GM18519 (cell line): ENCODE measurements at regions not wholly inside any gene's neighbourhood (a gene's known extent, or its start where the extent isn't known, plus 50 kb on each side); places are given as distances from the start of the nearest gene placed in this dataset.
"Not testable (repeated sequence)": the region's sequence is repeated elsewhere in the genome, so short reads cannot be mapped to it uniquely, and the experiment has no call there.

Experiments
- ATAC-seq: cut with Tn5 transposase; IDR thresholded peaks from one replicate; pipeline ENCODE4 v1.9.1; 2021; ENCODE audit warnings: mild to moderate bottlenecking, moderate library complexity; ENCODE audit not compliant: unreplicated experiment, low FRiP score

- ATAC-seq: no peak
These were observed 108.6 kb upstream of the RAI14 start for GRCh38 chr5:34547300-34548085.

- no peak for ATAC-seq
These were observed 108.1 kb upstream of the RAI14 start for GRCh38 chr5:34548086-34548403.

GRCh38 chr5:34550247-34550646 is 105.9 kb upstream of the RAI14 start:
- no peak for ATAC-seq

GRCh38 chr5:34550964-34551363 is 105.2 kb upstream of the RAI14 start:
- ATAC-seq: no peak

- no peak for ATAC-seq
These were observed 104.2 kb upstream of the RAI14 start for GRCh38 chr5:34551911-34552433.

- no peak for ATAC-seq
These were observed 103.4 kb upstream of the RAI14 start for GRCh38 chr5:34552686-34553085.

- ATAC-seq: no peak
These were observed 102.5 kb upstream of the RAI14 start for GRCh38 chr5:34553581-34553980.

GRCh38 chr5:34554641-34555040 is 101.5 kb upstream of the RAI14 start:
- no peak for ATAC-seq

GRCh38 chr5:34555699-34556508 is 100.2 kb upstream of the RAI14 start:
- ATAC-seq: no peak

- ATAC-seq: no peak
These were observed 99.7 kb upstream of the RAI14 start for GRCh38 chr5:34556509-34556782.

GRCh38 chr5:34561581-34561980 is 94.5 kb upstream of the RAI14 start:
- not testable (repeated sequence) for ATAC-seq

- no peak for ATAC-seq
These were observed 93.3 kb upstream of the RAI14 start for GRCh38 chr5:34562791-34563190.

- ATAC-seq: no peak
These were observed 92.9 kb upstream of the RAI14 start for GRCh38 chr5:34563269-34563668.

GRCh38 chr5:34563931-34564709 is 92.0 kb upstream of the RAI14 start:
- ATAC-seq: no peak

- ATAC-seq: no peak
These were observed 91.4 kb upstream of the RAI14 start for GRCh38 chr5:34564710-34565235.

GRCh38 chr5:34570143-34570542 is 86.0 kb upstream of the RAI14 start:
- ATAC-seq: no peak

GRCh38 chr5:34570721-34571676 is 85.1 kb upstream of the RAI14 start:
- ATAC-seq: no peak

GRCh38 chr5:34571677-34572041 is 84.5 kb upstream of the RAI14 start:
- ATAC-seq: no peak

- ATAC-seq: no peak
These were observed 81.1 kb upstream of the RAI14 start for GRCh38 chr5:34574936-34575467.
